Nephron (organoid): ENCODE measurements at regions not wholly inside any gene's neighbourhood (a gene's known extent, or its start where the extent isn't known, plus 50 kb on each side); places are given as distances from the start of the nearest gene placed in this dataset.

ENCODE experiments used
- H3K27ac Mint-ChIP-seq, 3 experiments: 2 replicates each; pipeline ENCODE4 v1.8.0; 2020; ENCODE audit warnings: mixed read lengths in 3 of 3, mild to moderate bottlenecking in 2 of 3, moderate library complexity in 1 of 3
- H3K27me3 Mint-ChIP-seq: 2 replicates; pipeline ENCODE4 v1.8.0; 2021; ENCODE audit warnings: low read depth, mild to moderate bottlenecking, moderate library complexity, mixed read lengths
- H3K36me3 Mint-ChIP-seq: 2 replicates; pipeline ENCODE4 v1.8.0; 2020; ENCODE audit warnings: low read depth, mixed read lengths
- H3K4me1 Mint-ChIP-seq: 2 replicates; pipeline ENCODE4 v1.8.0; 2020; ENCODE audit warnings: mixed read lengths
- H3K4me3 Mint-ChIP-seq, 3 experiments: 2 replicates each; pipeline ENCODE4 v1.8.0; 2020; ENCODE audit warnings: mild to moderate bottlenecking in 3 of 3, mixed read lengths in 3 of 3, moderate library complexity in 2 of 3
- H3K9me3 Mint-ChIP-seq: 2 replicates; pipeline ENCODE4 v1.8.0; 2020; ENCODE audit warnings: mixed read lengths
- TF ChIP-seq, protein P1 (sequence below), 3 experiments: fragments of 200-600 bp; sonication (generic); IDR thresholded peaks; one replicate each; pipeline ENCODE4 v1.5.0; 2021; ENCODE audit warnings: antibody characterized with exemption in 3 of 3; ENCODE audit not compliant: unreplicated experiment in 3 of 3

DNA sequence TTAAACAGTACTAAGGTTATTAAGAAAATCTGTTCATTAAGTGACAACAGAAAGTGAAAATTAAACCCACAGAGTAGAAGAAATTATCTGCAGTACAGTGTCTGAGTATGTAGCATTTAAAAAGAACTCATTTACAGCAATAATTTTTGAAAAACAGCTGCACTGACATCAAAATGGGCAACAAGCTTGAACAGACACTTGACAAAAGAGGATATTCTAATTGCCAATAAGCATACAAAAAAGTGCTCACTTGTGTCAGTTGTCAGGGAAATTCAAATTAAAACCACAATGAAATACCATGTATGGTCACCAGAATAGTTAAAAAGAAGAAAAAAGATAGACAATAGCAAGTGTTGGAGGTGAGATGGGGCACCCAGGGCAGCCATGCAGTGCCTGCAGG, 93.3 kb upstream of the LINC01488 start:
- Mint-ChIP-seq H3K27ac (no peak overlapping the region), H3K4me3 (no peak overlapping the region), H3K36me3 (no peaks in the 10 kb centered on the region), H3K27me3 (peaks cover 12% of the 10 kb centered on the region), H3K4me1 (peaks cover 22% of the 10 kb centered on the region), H3K9me3 (peaks cover 23% of the 10 kb centered on the region)
- TF ChIP-seq, protein P1, sequence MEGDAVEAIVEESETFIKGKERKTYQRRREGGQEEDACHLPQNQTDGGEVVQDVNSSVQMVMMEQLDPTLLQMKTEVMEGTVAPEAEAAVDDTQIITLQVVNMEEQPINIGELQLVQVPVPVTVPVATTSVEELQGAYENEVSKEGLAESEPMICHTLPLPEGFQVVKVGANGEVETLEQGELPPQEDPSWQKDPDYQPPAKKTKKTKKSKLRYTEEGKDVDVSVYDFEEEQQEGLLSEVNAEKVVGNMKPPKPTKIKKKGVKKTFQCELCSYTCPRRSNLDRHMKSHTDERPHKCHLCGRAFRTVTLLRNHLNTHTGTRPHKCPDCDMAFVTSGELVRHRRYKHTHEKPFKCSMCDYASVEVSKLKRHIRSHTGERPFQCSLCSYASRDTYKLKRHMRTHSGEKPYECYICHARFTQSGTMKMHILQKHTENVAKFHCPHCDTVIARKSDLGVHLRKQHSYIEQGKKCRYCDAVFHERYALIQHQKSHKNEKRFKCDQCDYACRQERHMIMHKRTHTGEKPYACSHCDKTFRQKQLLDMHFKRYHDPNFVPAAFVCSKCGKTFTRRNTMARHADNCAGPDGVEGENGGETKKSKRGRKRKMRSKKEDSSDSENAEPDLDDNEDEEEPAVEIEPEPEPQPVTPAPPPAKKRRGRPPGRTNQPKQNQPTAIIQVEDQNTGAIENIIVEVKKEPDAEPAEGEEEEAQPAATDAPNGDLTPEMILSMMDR (IDR thresholded peaks at IDR 0.05; ENCODE audit: unreplicated experiment in 3 of 3): no peak

DNA sequence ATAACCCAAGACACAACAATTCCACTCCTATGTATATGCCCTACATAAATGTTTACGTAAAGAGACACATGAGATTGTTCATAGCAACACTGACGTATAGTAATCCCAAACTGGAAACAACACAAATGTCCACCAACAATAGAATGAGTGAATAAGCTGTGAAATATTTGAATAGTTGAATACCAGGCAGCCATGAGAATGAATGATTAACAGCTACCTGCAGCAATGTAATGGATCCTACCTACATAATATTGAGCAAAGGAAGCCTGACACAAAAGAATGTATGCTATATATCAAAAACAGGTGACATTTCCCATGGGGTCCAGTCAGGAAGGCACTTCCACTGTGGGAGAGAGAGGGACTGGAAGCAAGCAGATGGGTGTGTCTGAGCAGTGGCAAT, 92.8 kb upstream of the LINC01488 start:
- H3K4me3 Mint-ChIP-seq: no peak overlapping the region
- H3K4me1 Mint-ChIP-seq: peaks cover 17% of the 10 kb centered on the region
- TF ChIP-seq, protein P1 (IDR thresholded peaks at IDR 0.05; ENCODE audit: unreplicated experiment in 3 of 3): no peak
- H3K27me3 Mint-ChIP-seq: peaks cover 9% of the 10 kb centered on the region
- H3K27ac Mint-ChIP-seq: no peak overlapping the region
- H3K9me3 Mint-ChIP-seq: peaks cover 23% of the 10 kb centered on the region
- H3K36me3 Mint-ChIP-seq: no peaks in the 10 kb centered on the region

DNA sequence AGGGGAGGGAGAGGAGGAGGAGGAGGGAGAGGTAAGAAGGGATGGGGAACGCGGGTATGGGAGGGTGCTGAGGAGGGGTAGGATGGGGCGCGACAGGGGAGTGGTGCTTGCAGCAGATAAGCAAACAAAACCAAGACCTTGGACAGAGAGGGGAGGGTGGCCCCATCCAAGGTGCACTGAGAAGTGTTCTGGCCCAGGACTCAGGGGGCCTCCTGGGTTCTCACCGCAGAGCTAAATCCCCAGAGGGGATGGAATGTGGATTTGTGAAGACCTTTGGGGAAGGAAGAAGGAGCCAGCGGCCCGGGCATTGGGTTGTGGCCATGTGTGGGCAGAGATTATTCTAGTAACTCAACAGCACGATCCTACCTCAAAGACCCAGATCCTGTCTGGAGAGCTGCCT, 90.9 kb upstream of the LINC01488 start:
- Mint-ChIP-seq H3K4me3 (no peak overlapping the region), H3K27ac (no peak overlapping the region), H3K9me3 (peaks cover 23% of the 10 kb centered on the region), H3K4me1 (peaks cover 13% of the 10 kb centered on the region), H3K27me3 (peaks cover 12% of the 10 kb centered on the region), H3K36me3 (no peaks in the 10 kb centered on the region)
- TF ChIP-seq, protein P1 (IDR thresholded peaks at IDR 0.05; ENCODE audit: unreplicated experiment in 3 of 3): no peak

DNA sequence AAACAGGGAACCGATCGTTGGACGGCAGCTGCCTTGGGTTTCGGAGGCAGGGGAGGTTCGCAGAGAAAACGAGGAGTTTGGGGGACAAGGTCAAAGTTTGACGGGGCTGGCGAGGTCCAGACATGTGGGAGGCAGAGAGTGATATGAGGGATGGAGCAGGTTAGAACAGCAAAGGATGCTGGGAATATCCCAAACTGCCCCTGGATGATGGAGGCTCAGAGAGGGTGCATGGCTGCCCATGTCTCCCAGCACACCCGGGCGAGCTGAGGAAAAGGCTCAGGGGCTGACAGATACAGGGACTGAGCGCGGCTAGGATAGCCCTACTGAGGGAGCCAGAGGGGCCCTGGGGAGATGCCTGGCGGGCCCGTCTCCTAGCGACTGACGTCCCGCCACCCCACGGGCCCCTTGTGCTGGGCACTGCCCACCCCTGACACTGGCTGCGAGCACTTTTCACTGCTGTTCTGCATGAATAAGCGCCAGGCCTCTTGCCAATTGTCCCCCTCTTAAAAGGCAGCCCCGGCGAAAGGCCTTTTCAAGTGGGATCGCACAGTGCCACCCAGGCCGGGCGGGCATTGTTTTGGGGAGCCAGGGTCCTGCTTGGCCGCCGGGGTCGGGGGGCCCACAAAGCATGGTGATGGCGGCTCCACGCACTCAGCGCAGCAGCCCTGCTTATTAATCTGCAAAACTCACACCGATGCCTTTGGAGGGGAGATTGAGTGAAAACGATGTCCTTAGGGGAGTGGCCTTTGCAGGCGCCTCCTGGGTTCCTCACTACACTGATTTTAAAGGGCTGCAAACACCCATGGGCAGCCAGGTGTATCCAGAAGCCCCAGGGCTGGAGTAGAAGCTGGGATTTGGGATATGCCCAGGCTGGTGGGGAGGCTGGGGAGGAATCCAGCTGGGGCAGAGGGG, 90.0 kb upstream of the LINC01488 start:
- no peaks in the 10 kb centered on the region for H3K36me3 Mint-ChIP-seq
- peaks cover 23% of the 10 kb centered on the region for H3K9me3 Mint-ChIP-seq
- H3K27ac Mint-ChIP-seq: no peak overlapping the region
- peaks cover 13% of the 10 kb centered on the region for H3K4me1 Mint-ChIP-seq
- TF ChIP-seq, protein P1 (IDR thresholded peaks at IDR 0.05; ENCODE audit: unreplicated experiment in 3 of 3): no peak
- H3K27me3 Mint-ChIP-seq: peaks cover 16% of the 10 kb centered on the region
- no peak overlapping the region for H3K4me3 Mint-ChIP-seq

DNA sequence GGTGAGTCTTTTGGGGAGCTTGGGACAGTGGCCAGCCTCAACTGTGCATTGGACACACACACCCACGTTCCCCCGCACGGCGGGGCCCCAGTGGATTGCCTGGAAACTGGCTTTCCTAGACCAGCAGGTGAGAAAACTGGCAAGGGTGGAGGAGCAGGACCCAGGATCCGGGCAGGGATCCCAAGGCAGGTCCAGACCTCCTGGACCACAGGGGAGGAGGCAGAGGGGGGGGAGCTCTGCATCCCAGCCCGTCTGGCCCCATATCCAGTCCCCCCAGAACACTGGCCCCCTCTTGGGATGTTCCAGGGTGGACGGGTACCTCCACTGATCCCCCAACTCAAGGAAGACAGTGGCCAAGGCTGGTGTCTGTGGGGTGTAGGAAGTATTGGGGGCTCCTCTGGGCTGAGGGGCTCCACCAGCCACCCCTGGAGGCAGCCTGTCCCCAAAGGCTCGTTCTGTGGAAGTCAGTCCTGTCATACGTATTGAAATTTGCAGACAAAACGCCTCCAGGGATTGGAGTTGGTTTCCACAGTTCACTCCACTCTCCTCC, 89.3 kb upstream of the LINC01488 start:
- H3K27me3 Mint-ChIP-seq: peaks cover 13% of the 10 kb centered on the region
- peaks cover 23% of the 10 kb centered on the region for H3K9me3 Mint-ChIP-seq
- peaks cover 13% of the 10 kb centered on the region for H3K4me1 Mint-ChIP-seq
- H3K27ac Mint-ChIP-seq: no peak overlapping the region
- TF ChIP-seq, protein P1 (IDR thresholded peaks at IDR 0.05; ENCODE audit: unreplicated experiment in 3 of 3): no peak
- H3K4me3 Mint-ChIP-seq: no peak overlapping the region
- H3K36me3 Mint-ChIP-seq: no peaks in the 10 kb centered on the region
